Tibial nerve (tissue), 4 donors: ENCODE measurements at regions not wholly inside any gene's neighbourhood (a gene's known extent, or its start where the extent isn't known, plus 50 kb on each side); places are given as distances from the start of the nearest gene placed in this dataset.

Experiments
- EP300 ChIP-seq, 2 donors: sonication (generic); formaldehyde crosslinking; IDR thresholded peaks; one replicate each; pipeline ENCODE4 v1.6.1; 2017; ENCODE audit warnings: antibody characterized with exemption in 2 of 2, mild to moderate bottlenecking in 1 of 2
- TF ChIP-seq, protein P1 (sequence below), 5 experiments: fragments of 200-600 bp in 3 of 5; fragments of 450-650 bp in 2 of 5; sonication (generic) in 3 of 5; IDR thresholded peaks; one replicate each; pipeline ENCODE4 v1.5.1; 2016 to 2019; ENCODE audit warnings: antibody characterized with exemption in 5 of 5, mild to moderate bottlenecking in 3 of 5, moderate library complexity in 2 of 5

GRCh38 chr17:28268610-28269313 is 50.2 kb upstream of the TMEM97 start:
- TF ChIP-seq, protein P1, sequence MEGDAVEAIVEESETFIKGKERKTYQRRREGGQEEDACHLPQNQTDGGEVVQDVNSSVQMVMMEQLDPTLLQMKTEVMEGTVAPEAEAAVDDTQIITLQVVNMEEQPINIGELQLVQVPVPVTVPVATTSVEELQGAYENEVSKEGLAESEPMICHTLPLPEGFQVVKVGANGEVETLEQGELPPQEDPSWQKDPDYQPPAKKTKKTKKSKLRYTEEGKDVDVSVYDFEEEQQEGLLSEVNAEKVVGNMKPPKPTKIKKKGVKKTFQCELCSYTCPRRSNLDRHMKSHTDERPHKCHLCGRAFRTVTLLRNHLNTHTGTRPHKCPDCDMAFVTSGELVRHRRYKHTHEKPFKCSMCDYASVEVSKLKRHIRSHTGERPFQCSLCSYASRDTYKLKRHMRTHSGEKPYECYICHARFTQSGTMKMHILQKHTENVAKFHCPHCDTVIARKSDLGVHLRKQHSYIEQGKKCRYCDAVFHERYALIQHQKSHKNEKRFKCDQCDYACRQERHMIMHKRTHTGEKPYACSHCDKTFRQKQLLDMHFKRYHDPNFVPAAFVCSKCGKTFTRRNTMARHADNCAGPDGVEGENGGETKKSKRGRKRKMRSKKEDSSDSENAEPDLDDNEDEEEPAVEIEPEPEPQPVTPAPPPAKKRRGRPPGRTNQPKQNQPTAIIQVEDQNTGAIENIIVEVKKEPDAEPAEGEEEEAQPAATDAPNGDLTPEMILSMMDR (IDR thresholded peaks at IDR 0.05): no peak
- no peak for TF ChIP-seq EP300 (IDR thresholded peaks at IDR 0.05)
